HCT116 (cell line): ENCODE measurements at regions not wholly inside any gene's neighbourhood (a gene's known extent, or its start where the extent isn't known, plus 50 kb on each side); places are given as distances from the start of the nearest gene placed in this dataset.

ENCODE experiments used
- ATF3 ChIP-seq: IDR thresholded peaks from 2 replicates; pipeline ENCODE4 v1.6.1; 2012
- CTCF ChIP-seq, 3 experiments: fragments of 200-600 bp in 1 of 3; sonication (generic) in 1 of 3; IDR thresholded peaks in 2 of 3; conservative IDR thresholded peaks in 1 of 3; 2 replicates each; pipeline ENCODE4 v1.5.1; 2012 to 2017; ENCODE audit warnings: low read depth in 2 of 3, low read length in 2 of 3, antibody characterized with exemption in 1 of 3, borderline replicate concordance in 1 of 3, control low read depth in 1 of 3, mild to moderate bottlenecking in 1 of 3, mixed read lengths in 1 of 3, mixed run types in 1 of 3, moderate library complexity in 1 of 3; ENCODE audit not compliant: insufficient read depth in 1 of 3
- EGR1 ChIP-seq: IDR thresholded peaks from 2 replicates; pipeline ENCODE4 v1.6.1; 2012; ENCODE audit warnings: low read depth
- EZH2 ChIP-seq: fragments of 200-600 bp; sonication (generic); IDR thresholded peaks from 2 replicates; pipeline ENCODE4 v1.6.1; 2017; ENCODE audit warnings: antibody characterized with exemption, mixed run types
- POLR2A ChIP-seq: IDR thresholded peaks from 2 replicates; pipeline ENCODE4 v1.7.0; 2011; ENCODE audit warnings: borderline replicate concordance; ENCODE audit not compliant: insufficient read depth, insufficient read length; ENCODE audit errors: extremely low read depth
- POLR2AphosphoS5 ChIP-seq: IDR thresholded peaks from 2 replicates; pipeline ENCODE4 v1.6.1; 2011; ENCODE audit warnings: mild to moderate bottlenecking, low read depth, low read length, moderate library complexity
- REST ChIP-seq: IDR thresholded peaks from 2 replicates; pipeline ENCODE4 v1.6.1; 2012; ENCODE audit warnings: low read depth
- SIN3A ChIP-seq: IDR thresholded peaks from 2 replicates; pipeline ENCODE4 v1.6.1; 2012; ENCODE audit warnings: low read depth
- ZBTB33 ChIP-seq: IDR thresholded peaks from 2 replicates; pipeline ENCODE4 v1.6.1; 2011; ENCODE audit warnings: mild to moderate bottlenecking, low read length, moderate library complexity; ENCODE audit not compliant: insufficient replicate concordance; ENCODE audit errors: extremely low read depth

GRCh38 chr13:81563091-81563490 is 1222.2 kb upstream of the SPRY2 start:
- TF ChIP-seq CTCF (IDR thresholded peaks at IDR 0.05 in 2 of 3, conservative IDR thresholded peaks at IDR 0.05 in 1 of 3; ENCODE audit: borderline replicate concordance in 1 of 3, insufficient read depth in 1 of 3, low read depth in 2 of 3, low read length in 2 of 3) (no peak), POLR2AphosphoS5 (no peak), EZH2 (no peak), POLR2A (no peak), ZBTB33 (no peak), EGR1 (no peak), SIN3A (no peak), REST (no peak), ATF3 (no peak)
